BE2C (cell line): ENCODE measurements at regions not wholly inside any gene's neighbourhood (a gene's known extent, or its start where the extent isn't known, plus 50 kb on each side); places are given as distances from the start of the nearest gene placed in this dataset.
"Not testable (repeated sequence)": the region's sequence is repeated elsewhere in the genome, so short reads cannot be mapped to it uniquely, and the experiment has no call there.

ENCODE experiments used
- DNase-seq: peaks from one replicate; pipeline ENCODE4 v3.0.0-alpha.2; 2020
- H3K27me3 ChIP-seq: fragments of 250-450 bp; sonication (Bioruptor Pico); 2 replicates; pipeline ENCODE4 v1.5.1; 2020; ENCODE audit warnings: mild to moderate bottlenecking
- H3K36me3 ChIP-seq: fragments of 250-450 bp; sonication (Bioruptor Pico); 2 replicates; pipeline ENCODE4 v1.5.1; 2020; ENCODE audit warnings: mild to moderate bottlenecking
- H3K4me1 ChIP-seq: fragments of 250-450 bp; sonication (Bioruptor Pico); 2 replicates; pipeline ENCODE4 v1.5.1; 2020
- H3K4me3 ChIP-seq: 2 replicates; pipeline ENCODE4 v1.5.1; 2011; ENCODE audit warnings: low read depth, low read length
- H3K9me3 ChIP-seq: fragments of 250-450 bp; sonication (Bioruptor Pico); 2 replicates; pipeline ENCODE4 v1.5.1; 2020
- TF ChIP-seq, protein P1 (sequence below): IDR thresholded peaks from 2 replicates; pipeline ENCODE4 v1.5.1; 2012; ENCODE audit warnings: mild to moderate bottlenecking, low read depth, low read length

DNA sequence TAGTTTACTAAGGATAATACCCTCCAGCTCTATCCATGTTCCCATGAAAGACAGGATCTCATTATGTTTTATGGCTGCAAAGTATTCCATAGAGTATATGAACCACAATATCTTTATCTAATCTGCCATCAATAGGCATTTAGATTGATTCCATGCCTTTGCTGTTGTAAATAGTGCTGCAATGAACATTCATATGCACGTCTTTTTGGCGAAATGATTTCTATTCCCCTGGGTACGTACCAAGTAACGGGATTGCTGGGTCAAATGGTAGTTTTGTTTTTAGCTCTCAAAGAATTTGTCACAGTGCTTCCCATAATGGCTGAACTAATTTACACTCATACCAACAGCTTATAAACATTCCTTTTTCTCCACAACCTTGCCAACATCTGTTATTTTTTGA, 750.9 kb downstream of the BRINP3 start:
- Histone ChIP-seq H3K36me3 (no peaks in the 10 kb centered on the region), H3K4me3 (no peak overlapping the region), H3K4me1 (peaks cover 2% of the 10 kb centered on the region; the same call in 1 of the 2 replicates), H3K27me3 (no peaks in the 10 kb centered on the region), H3K9me3 (no peaks in the 10 kb centered on the region)
- TF ChIP-seq, protein P1, sequence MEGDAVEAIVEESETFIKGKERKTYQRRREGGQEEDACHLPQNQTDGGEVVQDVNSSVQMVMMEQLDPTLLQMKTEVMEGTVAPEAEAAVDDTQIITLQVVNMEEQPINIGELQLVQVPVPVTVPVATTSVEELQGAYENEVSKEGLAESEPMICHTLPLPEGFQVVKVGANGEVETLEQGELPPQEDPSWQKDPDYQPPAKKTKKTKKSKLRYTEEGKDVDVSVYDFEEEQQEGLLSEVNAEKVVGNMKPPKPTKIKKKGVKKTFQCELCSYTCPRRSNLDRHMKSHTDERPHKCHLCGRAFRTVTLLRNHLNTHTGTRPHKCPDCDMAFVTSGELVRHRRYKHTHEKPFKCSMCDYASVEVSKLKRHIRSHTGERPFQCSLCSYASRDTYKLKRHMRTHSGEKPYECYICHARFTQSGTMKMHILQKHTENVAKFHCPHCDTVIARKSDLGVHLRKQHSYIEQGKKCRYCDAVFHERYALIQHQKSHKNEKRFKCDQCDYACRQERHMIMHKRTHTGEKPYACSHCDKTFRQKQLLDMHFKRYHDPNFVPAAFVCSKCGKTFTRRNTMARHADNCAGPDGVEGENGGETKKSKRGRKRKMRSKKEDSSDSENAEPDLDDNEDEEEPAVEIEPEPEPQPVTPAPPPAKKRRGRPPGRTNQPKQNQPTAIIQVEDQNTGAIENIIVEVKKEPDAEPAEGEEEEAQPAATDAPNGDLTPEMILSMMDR: no peak
- DNase-seq: no peak

DNA sequence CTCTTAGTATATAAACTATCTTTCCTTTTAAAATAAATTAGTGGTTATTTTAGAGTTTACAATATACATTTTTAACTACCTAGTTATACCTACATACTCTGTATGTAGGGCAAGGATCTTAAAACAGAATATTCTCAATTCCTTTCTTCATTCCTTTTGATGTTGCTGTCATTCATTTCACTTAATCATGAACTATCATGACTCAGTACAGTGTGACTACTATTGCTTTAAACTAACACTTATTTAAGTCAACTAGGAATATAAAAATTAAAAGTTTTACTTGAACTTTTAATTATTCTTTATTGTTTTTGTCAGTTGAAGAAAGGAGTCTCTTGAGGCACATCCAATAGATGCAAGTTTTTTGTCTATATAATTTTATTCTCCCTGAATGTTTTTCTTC, 726.4 kb downstream of the BRINP3 start:
- Histone ChIP-seq H3K36me3 (no peaks in the 10 kb centered on the region), H3K9me3 (no peaks in the 10 kb centered on the region), H3K27me3 (no peaks in the 10 kb centered on the region), H3K4me1 (no peaks in the 10 kb centered on the region; the same call in 1 of the 2 replicates), H3K4me3 (no peak overlapping the region)
- TF ChIP-seq, protein P1: no peak
- DNase-seq: no peak

DNA sequence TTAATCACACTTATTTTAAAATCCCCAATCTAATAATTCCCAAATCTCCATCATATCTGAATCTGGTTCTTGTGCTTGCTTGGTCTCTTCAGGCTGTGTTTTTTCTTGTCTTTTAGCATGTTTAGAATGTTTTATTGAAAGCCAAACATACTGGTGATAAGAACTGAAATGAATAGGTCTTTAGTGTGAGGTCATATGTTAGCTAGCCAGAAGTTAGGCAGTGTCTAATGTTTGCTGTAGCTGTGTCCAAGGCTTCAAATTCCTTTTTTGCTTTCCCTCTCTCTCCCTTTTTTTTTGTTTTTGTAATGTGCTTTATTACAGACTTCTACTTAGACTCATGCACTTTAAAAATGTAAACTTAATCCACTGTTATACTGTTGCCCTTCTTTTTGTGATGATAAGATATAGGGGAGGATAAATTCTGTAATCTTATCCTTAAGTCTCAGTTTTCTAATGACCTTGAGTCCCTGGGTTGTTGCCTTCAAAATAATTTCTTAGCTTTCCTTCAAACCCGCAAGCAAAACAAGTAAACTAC, 725.1 kb downstream of the BRINP3 start:
- H3K4me1 ChIP-seq: no peaks in the 10 kb centered on the region; the same call in 1 of the 2 replicates

DNA sequence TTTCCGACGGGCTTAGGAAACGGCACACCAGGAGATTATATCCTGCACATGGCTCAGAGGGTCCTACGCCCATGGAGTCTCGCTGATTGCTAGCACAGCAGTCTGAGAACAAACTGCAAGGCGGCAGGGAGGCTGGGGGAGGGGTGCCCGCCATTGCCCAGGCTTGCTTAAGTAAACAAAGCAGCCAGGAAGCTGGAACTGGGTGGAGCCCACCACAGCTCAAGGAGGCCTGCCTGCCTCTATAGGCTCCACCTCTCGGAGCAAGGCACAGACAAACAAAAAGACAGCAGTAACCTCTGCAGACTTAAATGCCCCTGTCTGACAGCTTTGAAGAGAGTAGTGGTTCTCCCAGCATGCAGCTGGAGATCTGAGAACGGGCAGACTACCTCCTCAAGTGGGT, 722.6 kb downstream of the BRINP3 start:
- not testable (repeated sequence) for H3K36me3 ChIP-seq, H3K4me1 ChIP-seq, H3K4me3 ChIP-seq, H3K9me3 ChIP-seq, H3K27me3 ChIP-seq, DNase-seq

More for the DNA sequence above, 725.1 kb downstream of the BRINP3 start:
- TF ChIP-seq, protein P1: no peak
- no peaks in the 10 kb centered on the region for H3K9me3 ChIP-seq
- H3K4me3 ChIP-seq: no peak overlapping the region
- DNase-seq: no peak
- H3K36me3 ChIP-seq: no peaks in the 10 kb centered on the region
- no peaks in the 10 kb centered on the region for H3K27me3 ChIP-seq

DNA sequence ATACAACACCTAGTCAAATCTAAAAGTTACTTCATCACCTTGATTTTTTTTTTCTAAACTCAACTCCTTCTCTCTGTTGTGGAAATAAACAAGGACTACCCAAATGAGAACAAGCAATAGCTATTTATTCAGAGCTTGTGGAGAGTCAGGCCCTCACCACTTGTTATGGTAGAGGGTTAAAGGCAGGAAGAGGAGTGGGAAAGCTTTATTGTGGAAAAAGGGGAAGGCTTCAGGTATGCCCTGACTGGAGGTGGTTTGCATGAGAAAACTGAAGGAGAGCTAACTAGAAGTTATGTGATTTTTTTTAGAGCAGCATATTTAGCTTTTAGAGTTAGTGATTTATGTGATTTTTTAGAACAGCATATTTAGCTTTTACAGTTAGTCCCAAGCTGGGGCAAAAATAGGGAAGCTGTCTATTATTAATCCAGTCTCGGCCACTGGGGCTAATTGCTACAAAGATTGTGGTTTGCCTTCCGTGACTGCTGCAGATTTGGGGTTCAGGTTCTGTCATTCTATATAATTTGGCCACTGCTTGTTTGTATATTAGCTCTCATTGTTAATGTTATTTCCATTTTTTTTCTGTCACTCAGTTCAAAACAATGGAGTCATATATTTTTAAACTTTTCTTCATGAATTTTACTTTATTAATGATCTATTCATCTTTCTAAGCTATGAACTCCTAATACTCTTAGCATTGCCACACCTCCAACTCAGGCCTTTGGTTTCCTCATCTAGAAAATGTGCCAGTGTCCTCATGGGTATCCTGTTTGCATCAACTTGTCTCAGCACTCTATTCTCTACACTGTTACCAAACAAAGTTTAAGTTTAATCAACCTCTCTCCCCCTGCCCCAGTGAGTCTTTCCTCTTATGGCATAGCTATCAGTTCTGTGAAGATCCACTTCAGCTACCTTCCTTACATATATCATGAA, 713.0 kb downstream of the BRINP3 start:
- no peak for DNase-seq
- Histone ChIP-seq H3K4me3 (no peak overlapping the region), H3K36me3 (no peaks in the 10 kb centered on the region), H3K27me3 (no peaks in the 10 kb centered on the region), H3K9me3 (no peaks in the 10 kb centered on the region), H3K4me1 (no peaks in the 10 kb centered on the region)
- TF ChIP-seq, protein P1: no peak

DNA sequence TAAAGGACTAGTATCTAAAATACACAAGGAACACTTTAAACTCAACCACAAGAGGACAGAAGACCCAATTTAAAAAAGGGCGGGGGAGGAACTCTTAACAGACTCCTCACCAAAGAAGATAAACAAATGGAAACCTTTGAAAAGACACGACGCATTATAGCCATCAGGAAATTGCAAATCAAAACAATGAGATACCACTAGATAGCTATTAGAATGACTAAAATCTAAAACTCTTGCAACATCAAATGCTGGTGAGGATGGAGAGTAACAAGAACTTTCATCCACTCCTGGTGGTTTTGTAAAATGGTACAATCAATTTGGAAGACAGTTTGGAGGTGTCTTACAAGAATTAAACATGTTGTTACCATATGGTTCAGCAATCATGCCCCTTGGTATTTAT, 708.2 kb downstream of the BRINP3 start:
- no peaks in the 10 kb centered on the region for H3K36me3 ChIP-seq
- TF ChIP-seq, protein P1: no peak
- H3K9me3 ChIP-seq: no peaks in the 10 kb centered on the region
- no peak for DNase-seq
- H3K4me3 ChIP-seq: no peak overlapping the region
- peaks cover 2% of the 10 kb centered on the region; the same call in 1 of the 2 replicates for H3K4me1 ChIP-seq
- H3K27me3 ChIP-seq: no peaks in the 10 kb centered on the region
